Activated T-helper 2 cell treated with anti-CD3 and anti-CD28 coated beads, Interferon-gamma antibody, Interleukin-2, Interleukin-4, amounts not matched to agents 10 μg/mL and 5 μg/mL and 100 μg/mL, durations not matched to agents 14 hours and 24 hours and 36 hours (primary cell): ENCODE measurements at regions not wholly inside any gene's neighbourhood (a gene's known extent, or its start where the extent isn't known, plus 50 kb on each side); places are given as distances from the start of the nearest gene placed in this dataset.
"Not testable (repeated sequence)": the region's sequence is repeated elsewhere in the genome, so short reads cannot be mapped to it uniquely, and the experiment has no call there.

ENCODE experiments used
- DNase-seq: peaks from one replicate; pipeline ENCODE4 v3.0.0; 2021; ENCODE audit warnings: low spot score
- H3K27ac Mint-ChIP-seq: one replicate; pipeline ENCODE4 v1.8.0; 2021; ENCODE audit warnings: mixed read lengths
- H3K27me3 Mint-ChIP-seq: one replicate; pipeline ENCODE4 v1.8.0; 2021; ENCODE audit warnings: low read depth, mixed read lengths
- H3K36me3 Mint-ChIP-seq: one replicate; pipeline ENCODE4 v1.8.0; 2021; ENCODE audit warnings: low read depth, mixed read lengths
- H3K4me1 Mint-ChIP-seq: one replicate; pipeline ENCODE4 v1.8.0; 2021; ENCODE audit warnings: low read depth, mixed read lengths
- H3K4me3 Mint-ChIP-seq: one replicate; pipeline ENCODE4 v1.8.0; 2021; ENCODE audit warnings: low read depth, mild to moderate bottlenecking, moderate library complexity, mixed read lengths
- H3K9me3 Mint-ChIP-seq: one replicate; pipeline ENCODE4 v1.8.0; 2021; ENCODE audit warnings: mixed read lengths
- intact Hi-C: fragments of 100-400 bp; cut with micrococcal nuclease; formaldehyde crosslinking; loops from one replicate; pipeline ENCODE4 v1.15.1; 2023

DNA sequence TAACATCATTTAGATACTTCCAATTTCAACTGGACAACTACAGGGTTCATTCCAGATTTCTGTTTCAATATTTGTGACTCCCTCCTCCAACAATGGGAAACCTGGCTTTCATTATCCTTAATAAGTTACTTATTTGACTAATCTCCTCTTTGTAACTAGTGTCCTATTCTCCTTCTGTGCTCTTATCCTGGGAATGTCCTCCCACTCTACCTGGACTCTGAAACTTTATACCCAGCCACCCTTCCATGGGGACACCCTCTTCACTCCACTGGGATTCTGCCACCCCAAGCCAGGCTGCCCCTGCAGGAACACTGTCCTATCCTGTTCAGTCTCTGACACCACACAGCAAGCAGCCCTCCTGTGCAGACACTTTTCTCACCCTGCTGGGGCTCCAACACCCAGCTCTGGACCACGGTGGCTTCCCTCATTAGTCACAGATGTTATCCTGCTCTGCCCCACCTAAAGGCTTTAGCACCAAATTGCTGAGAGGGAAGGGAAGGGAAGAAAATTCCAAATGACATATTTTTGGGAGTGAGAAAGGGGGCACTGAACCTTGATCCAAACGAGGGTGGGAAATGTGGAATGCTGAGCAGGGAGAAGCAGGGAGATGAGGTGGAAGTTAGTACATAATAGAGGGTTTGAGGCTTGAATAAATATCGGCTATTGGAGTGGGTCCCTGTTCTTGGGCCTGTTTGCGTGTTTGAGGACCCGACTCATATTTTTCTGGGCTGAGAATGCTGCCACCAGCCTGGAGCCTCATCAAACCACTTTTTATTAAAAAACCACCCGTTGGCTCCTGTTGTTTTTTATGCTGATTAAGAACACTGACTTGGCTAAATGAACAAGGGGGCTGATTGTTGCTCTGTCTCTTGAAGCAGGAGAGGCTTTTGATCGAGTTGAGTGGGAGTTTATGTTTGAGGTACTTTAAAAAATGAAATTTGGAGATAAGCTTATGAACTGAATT is 54.0 kb upstream of the AKIRIN2 start:
- Mint-ChIP-seq H3K4me3 (no peak overlapping the region), H3K9me3 (no peaks in the 10 kb centered on the region), H3K4me1 (peaks cover 16% of the 10 kb centered on the region), H3K27ac (no peak overlapping the region), H3K36me3 (no peaks in the 10 kb centered on the region), H3K27me3 (peaks cover 27% of the 10 kb centered on the region)
- intact Hi-C loops = loop anchor here (5.0 kb wide), 1 partner anchor 54 kb away; the partner anchor contains the start of gene AKIRIN2
- DNase-seq = no peak

DNA sequence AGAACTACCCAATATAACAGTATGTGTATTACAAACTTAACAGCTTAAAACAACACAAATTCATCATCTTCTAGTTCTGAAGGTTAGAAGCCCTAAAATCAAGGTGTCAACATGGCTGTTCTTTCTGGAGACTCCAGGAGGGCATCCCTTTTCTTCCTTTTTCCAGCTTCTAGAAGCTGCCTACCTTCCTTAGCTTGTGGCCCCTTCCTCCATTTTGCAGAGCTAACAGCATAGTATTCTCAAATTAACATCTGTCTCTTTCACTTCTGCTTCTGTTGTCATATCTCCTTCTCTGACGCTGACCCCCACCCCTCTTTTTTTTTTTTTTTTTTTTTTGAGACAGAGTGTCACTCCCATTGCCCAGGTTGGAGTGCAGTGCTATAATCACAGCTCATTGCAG is 52.8 kb upstream of the AKIRIN2 start:
- Mint-ChIP-seq H3K9me3 (no peaks in the 10 kb centered on the region), H3K27ac (no peak overlapping the region), H3K4me1 (peaks cover 16% of the 10 kb centered on the region), H3K4me3 (no peak overlapping the region), H3K36me3 (no peaks in the 10 kb centered on the region), H3K27me3 (peaks cover 26% of the 10 kb centered on the region)
- no peak for DNase-seq
- intact Hi-C loops = loop anchor here (5.0 kb wide), 1 partner anchor 53 kb away; the partner anchor contains the start of gene AKIRIN2

GRCh38 chr6:87753131-87753685 is 51.2 kb upstream of the AKIRIN2 start:
- peaks cover 23% of the 10 kb centered on the region for H3K27me3 Mint-ChIP-seq
- H3K4me1 Mint-ChIP-seq = peaks cover 16% of the 10 kb centered on the region
- no peak for DNase-seq
- intact Hi-C loops = no loop called here
- no peaks in the 10 kb centered on the region for H3K9me3 Mint-ChIP-seq
- no peak overlapping the region for H3K27ac Mint-ChIP-seq
- no peak overlapping the region for H3K4me3 Mint-ChIP-seq
- H3K36me3 Mint-ChIP-seq = no peaks in the 10 kb centered on the region

GRCh38 chr6:87752503-87752902 is 50.5 kb upstream of the AKIRIN2 start:
- H3K9me3 Mint-ChIP-seq, intact Hi-C loops, H3K36me3 Mint-ChIP-seq, H3K4me3 Mint-ChIP-seq, DNase-seq, H3K27ac Mint-ChIP-seq: not testable (repeated sequence)
- H3K4me1 Mint-ChIP-seq = peaks cover 16% of the 10 kb centered on the region
- peaks cover 27% of the 10 kb centered on the region for H3K27me3 Mint-ChIP-seq
